ENCODE measurements at regions not wholly inside any gene's neighbourhood (a gene's known extent, or its start where the extent isn't known, plus 50 kb on each side); places are given as distances from the start of the nearest gene placed in this dataset.

DNA sequence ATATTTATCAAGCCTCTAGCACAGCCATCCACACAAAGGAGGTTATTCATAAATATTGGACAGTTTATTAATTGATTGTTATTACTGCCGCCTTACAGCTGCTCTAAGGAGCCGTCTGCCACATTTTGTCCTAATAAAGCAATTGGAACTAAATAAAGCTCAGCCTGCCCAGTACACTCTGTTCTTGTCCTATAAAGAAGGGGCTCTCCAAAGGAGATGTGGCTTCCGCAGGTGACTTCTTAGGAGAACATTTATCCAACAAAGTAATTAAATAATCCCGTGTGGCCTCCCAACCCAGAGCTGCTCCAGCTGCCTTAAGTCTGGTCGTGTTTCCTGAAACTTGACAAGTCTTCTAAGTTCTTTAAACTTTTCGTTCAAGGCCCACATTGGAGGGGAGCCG, 497.7 kb downstream of the NPHP4 start:
- no peaks in the 10 kb centered on the region for H3K27me3 ChIP-seq (ENCODE audit: insufficient read depth, low read depth, low read length)
- H3K4me3 ChIP-seq (ENCODE audit: low read length): no peak overlapping the region
- H3K27ac ChIP-seq (ENCODE audit: low read length): no peak overlapping the region
- H3K9me2 ChIP-seq (ENCODE audit: insufficient read depth, low read length): no peaks in the 10 kb centered on the region
- no peak overlapping the region for H2AFZ ChIP-seq (ENCODE audit: low read depth, low read length)
- no peaks in the 10 kb centered on the region for H3K36me3 ChIP-seq (ENCODE audit: insufficient read depth, low read length)
- H4K20me1 ChIP-seq (ENCODE audit: insufficient read depth): no peaks in the 10 kb centered on the region
- no peak overlapping the region for H3K4me2 ChIP-seq (ENCODE audit: low read length)
- no peak for TF ChIP-seq EP300 (conservative IDR thresholded peaks at IDR 0.05; ENCODE audit: poor library complexity, severe bottlenecking)
- H3F3A ChIP-seq (ENCODE audit: insufficient read depth, low read length, poor library complexity, severe bottlenecking): no peaks in the 10 kb centered on the region
- H3K79me2 ChIP-seq (replicated peaks; ENCODE audit: insufficient read depth, low read length): no peaks in the 10 kb centered on the region
- H3K9me3 ChIP-seq (ENCODE audit: low read length): no peaks in the 10 kb centered on the region
- no peak overlapping the region for H3K9ac ChIP-seq (ENCODE audit: low read length)

DNA sequence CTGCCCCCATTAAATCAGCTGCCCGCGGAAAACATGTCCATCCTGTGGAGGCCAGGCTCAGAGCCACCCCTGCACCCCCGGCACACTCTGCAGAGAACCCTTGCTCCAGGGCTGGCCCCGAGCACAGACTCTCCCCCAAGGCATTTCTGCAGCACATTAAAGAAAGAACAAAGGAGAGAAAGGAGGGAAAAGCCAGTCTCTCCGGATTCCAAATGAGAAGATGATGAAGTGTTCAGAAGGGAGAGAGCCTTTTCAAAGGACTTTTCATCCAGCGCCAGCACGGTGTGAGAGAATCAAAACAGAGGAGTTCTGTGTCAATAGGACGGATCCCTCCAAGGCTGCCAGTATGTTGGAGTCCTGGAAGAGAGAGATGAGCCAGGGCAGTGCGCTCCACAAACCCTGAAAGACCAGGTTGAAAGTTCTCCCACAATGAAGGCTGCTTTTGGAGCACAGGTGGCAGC, 498.3 kb downstream of the NPHP4 start:
- H3K9ac ChIP-seq (ENCODE audit: low read length): no peak overlapping the region
- no peaks in the 10 kb centered on the region for H4K20me1 ChIP-seq (ENCODE audit: insufficient read depth)
- H3K27ac ChIP-seq (ENCODE audit: low read length): no peak overlapping the region
- no peaks in the 10 kb centered on the region for H3F3A ChIP-seq (ENCODE audit: insufficient read depth, low read length, poor library complexity, severe bottlenecking)
- H3K27me3 ChIP-seq (ENCODE audit: insufficient read depth, low read depth, low read length): no peaks in the 10 kb centered on the region
- no peaks in the 10 kb centered on the region for H3K9me2 ChIP-seq (ENCODE audit: insufficient read depth, low read length)
- H3K36me3 ChIP-seq (ENCODE audit: insufficient read depth, low read length): no peaks in the 10 kb centered on the region
- no peak for TF ChIP-seq EZH2 (IDR thresholded peaks at IDR 0.05; ENCODE audit: borderline replicate concordance, insufficient read depth, low read length, poor library complexity, severe bottlenecking)
- TF ChIP-seq, protein P1, sequence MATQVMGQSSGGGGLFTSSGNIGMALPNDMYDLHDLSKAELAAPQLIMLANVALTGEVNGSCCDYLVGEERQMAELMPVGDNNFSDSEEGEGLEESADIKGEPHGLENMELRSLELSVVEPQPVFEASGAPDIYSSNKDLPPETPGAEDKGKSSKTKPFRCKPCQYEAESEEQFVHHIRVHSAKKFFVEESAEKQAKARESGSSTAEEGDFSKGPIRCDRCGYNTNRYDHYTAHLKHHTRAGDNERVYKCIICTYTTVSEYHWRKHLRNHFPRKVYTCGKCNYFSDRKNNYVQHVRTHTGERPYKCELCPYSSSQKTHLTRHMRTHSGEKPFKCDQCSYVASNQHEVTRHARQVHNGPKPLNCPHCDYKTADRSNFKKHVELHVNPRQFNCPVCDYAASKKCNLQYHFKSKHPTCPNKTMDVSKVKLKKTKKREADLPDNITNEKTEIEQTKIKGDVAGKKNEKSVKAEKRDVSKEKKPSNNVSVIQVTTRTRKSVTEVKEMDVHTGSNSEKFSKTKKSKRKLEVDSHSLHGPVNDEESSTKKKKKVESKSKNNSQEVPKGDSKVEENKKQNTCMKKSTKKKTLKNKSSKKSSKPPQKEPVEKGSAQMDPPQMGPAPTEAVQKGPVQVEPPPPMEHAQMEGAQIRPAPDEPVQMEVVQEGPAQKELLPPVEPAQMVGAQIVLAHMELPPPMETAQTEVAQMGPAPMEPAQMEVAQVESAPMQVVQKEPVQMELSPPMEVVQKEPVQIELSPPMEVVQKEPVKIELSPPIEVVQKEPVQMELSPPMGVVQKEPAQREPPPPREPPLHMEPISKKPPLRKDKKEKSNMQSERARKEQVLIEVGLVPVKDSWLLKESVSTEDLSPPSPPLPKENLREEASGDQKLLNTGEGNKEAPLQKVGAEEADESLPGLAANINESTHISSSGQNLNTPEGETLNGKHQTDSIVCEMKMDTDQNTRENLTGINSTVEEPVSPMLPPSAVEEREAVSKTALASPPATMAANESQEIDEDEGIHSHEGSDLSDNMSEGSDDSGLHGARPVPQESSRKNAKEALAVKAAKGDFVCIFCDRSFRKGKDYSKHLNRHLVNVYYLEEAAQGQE (IDR thresholded peaks at IDR 0.05; ENCODE audit: borderline replicate concordance): no peak
- no peak for TF ChIP-seq SMC3 (conservative IDR thresholded peaks at IDR 0.05; ENCODE audit: poor library complexity)
- TF ChIP-seq POLR2AphosphoS5 (IDR thresholded peaks at IDR 0.05): no peak
- TF ChIP-seq TAF1 (IDR thresholded peaks at IDR 0.05; ENCODE audit: low read depth): no peak
- no peak for TF ChIP-seq RAD21 (conservative IDR thresholded peaks at IDR 0.05)
- no peak for TF ChIP-seq EP300 (conservative IDR thresholded peaks at IDR 0.05; ENCODE audit: poor library complexity, severe bottlenecking)
- TF ChIP-seq MXI1 (conservative IDR thresholded peaks at IDR 0.05; ENCODE audit: poor library complexity, severe bottlenecking): no peak
- TF ChIP-seq, protein P2, sequence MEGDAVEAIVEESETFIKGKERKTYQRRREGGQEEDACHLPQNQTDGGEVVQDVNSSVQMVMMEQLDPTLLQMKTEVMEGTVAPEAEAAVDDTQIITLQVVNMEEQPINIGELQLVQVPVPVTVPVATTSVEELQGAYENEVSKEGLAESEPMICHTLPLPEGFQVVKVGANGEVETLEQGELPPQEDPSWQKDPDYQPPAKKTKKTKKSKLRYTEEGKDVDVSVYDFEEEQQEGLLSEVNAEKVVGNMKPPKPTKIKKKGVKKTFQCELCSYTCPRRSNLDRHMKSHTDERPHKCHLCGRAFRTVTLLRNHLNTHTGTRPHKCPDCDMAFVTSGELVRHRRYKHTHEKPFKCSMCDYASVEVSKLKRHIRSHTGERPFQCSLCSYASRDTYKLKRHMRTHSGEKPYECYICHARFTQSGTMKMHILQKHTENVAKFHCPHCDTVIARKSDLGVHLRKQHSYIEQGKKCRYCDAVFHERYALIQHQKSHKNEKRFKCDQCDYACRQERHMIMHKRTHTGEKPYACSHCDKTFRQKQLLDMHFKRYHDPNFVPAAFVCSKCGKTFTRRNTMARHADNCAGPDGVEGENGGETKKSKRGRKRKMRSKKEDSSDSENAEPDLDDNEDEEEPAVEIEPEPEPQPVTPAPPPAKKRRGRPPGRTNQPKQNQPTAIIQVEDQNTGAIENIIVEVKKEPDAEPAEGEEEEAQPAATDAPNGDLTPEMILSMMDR (IDR thresholded peaks at IDR 0.05; ENCODE audit: poor library complexity, severe bottlenecking): no peak
- H3K4me3 ChIP-seq (ENCODE audit: low read length): no peak overlapping the region
- H3K4me2 ChIP-seq (ENCODE audit: low read length): no peak overlapping the region
- H3K79me2 ChIP-seq (replicated peaks; ENCODE audit: insufficient read depth, low read length): no peaks in the 10 kb centered on the region
- H2AFZ ChIP-seq (ENCODE audit: low read depth, low read length): no peak overlapping the region
- H3K9me3 ChIP-seq (ENCODE audit: low read length): no peaks in the 10 kb centered on the region

DNA sequence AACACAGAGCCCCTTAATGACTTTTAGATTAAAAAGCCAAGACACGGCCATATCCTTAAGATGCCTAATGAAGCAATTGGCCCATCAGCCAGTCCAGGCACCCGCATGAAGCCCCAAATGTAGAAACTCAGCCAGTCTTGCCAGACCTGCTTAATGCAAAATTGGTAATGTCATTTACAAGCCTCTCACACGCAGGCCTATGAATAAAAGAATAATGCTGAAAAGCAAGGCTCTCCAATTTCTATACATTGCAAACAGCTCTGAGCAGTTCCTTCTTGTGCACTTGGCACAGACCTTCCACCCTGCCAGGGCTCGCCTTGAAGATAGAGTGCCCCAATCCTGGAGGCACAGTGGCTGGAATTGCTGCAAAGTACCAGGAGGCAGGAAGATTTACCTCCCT, 498.9 kb downstream of the NPHP4 start:
- Histone ChIP-seq H3K27me3 (ENCODE audit: insufficient read depth, low read depth, low read length) (no peaks in the 10 kb centered on the region), H3K79me2 (replicated peaks; ENCODE audit: insufficient read depth, low read length) (no peaks in the 10 kb centered on the region), H3K36me3 (ENCODE audit: insufficient read depth, low read length) (no peaks in the 10 kb centered on the region), H4K20me1 (ENCODE audit: insufficient read depth) (no peaks in the 10 kb centered on the region), H3K27ac (ENCODE audit: low read length) (no peak overlapping the region), H3K9me2 (ENCODE audit: insufficient read depth, low read length) (no peaks in the 10 kb centered on the region), H3K9me3 (ENCODE audit: low read length) (no peaks in the 10 kb centered on the region), H3K4me3 (ENCODE audit: low read length) (no peak overlapping the region), H3K9ac (ENCODE audit: low read length) (no peak overlapping the region), H3F3A (ENCODE audit: insufficient read depth, low read length, poor library complexity, severe bottlenecking) (no peaks in the 10 kb centered on the region), H3K4me2 (ENCODE audit: low read length) (no peak overlapping the region), H2AFZ (ENCODE audit: low read depth, low read length) (no peak overlapping the region)
- TF ChIP-seq, protein P2 (IDR thresholded peaks at IDR 0.05; ENCODE audit: poor library complexity, severe bottlenecking): no peak
- no peak for TF ChIP-seq TAF1 (IDR thresholded peaks at IDR 0.05; ENCODE audit: low read depth)
- TF ChIP-seq MXI1 (conservative IDR thresholded peaks at IDR 0.05; ENCODE audit: poor library complexity, severe bottlenecking): no peak
- no peak for TF ChIP-seq EP300 (conservative IDR thresholded peaks at IDR 0.05; ENCODE audit: poor library complexity, severe bottlenecking)
- no peak for TF ChIP-seq SMC3 (conservative IDR thresholded peaks at IDR 0.05; ENCODE audit: poor library complexity)
